Upper lobe of left lung (tissue), 6 donors: ENCODE measurements at regions not wholly inside any gene's neighbourhood (a gene's known extent, or its start where the extent isn't known, plus 50 kb on each side); places are given as distances from the start of the nearest gene placed in this dataset.

Source experiments
- ATAC-seq, 2 donors: fragments of 200-7000 bp; cut with Tn5 transposase; one replicate each; pipeline ENCODE4 v1.9.1; 2022; ENCODE audit warnings: mild to moderate bottlenecking in 2 of 2, moderate library complexity in 2 of 2; ENCODE audit not compliant: low FRiP score in 2 of 2
- DNase-seq, 2 donors: peaks; one replicate each; pipeline ENCODE4 v3.0.0-alpha.2; 2019 to 2020
- H3K27ac ChIP-seq, 4 donors: fragments of 200-600 bp; sonication (generic); one replicate each; pipeline ENCODE4 v1.5.1; 2016 to 2019
- H3K27me3 ChIP-seq, 4 donors: fragments of 200-600 bp; sonication (generic); one replicate each; pipeline ENCODE4 v1.5.1; 2017 to 2019
- H3K36me3 ChIP-seq, 4 donors: fragments of 200-600 bp; sonication (generic); one replicate each; pipeline ENCODE4 v1.5.1; 2016 to 2019
- H3K4me1 ChIP-seq, 4 donors: fragments of 200-600 bp; sonication (generic); one replicate each; pipeline ENCODE4 v1.5.1; 2018 to 2019
- H3K4me3 ChIP-seq, 4 donors: fragments of 200-600 bp; sonication (generic); one replicate each; pipeline ENCODE4 v1.5.1; 2017 to 2019; ENCODE audit warnings: mild to moderate bottlenecking in 2 of 4, moderate library complexity in 1 of 4
- H3K9me3 ChIP-seq, 4 donors: fragments of 200-600 bp; sonication (generic); one replicate each; pipeline ENCODE4 v1.5.1; 2018 to 2019
- EP300 ChIP-seq, 4 donors: sonication (generic); formaldehyde crosslinking; IDR thresholded peaks; one replicate each; pipeline ENCODE4 v1.5.1; 2017; ENCODE audit warnings: antibody characterized with exemption in 4 of 4, control low read depth in 2 of 4
- POLR2A ChIP-seq, 4 donors: fragments of 450-650 bp; IDR thresholded peaks; one replicate each; pipeline ENCODE4 v1.5.1; 2016 to 2017; ENCODE audit warnings: antibody characterized with exemption in 4 of 4, mild to moderate bottlenecking in 2 of 4
- POLR2AphosphoS5 ChIP-seq, 2 donors: sonication (generic); formaldehyde crosslinking; IDR thresholded peaks; one replicate each; pipeline ENCODE4 v1.5.1; 2017; ENCODE audit warnings: antibody characterized with exemption in 2 of 2
- WGBS, 2 donors: methylation state at CpG; one replicate each; pipeline ENCODE4 v1.1.5; 2017 to 2018; 5-methylcytosine and 5-hydroxymethylcytosine counted together
- TF ChIP-seq, protein P1 (sequence below), 6 experiments: fragments of 450-650 bp in 4 of 6; fragments of 200-600 bp in 2 of 6; sonication (generic) in 2 of 6; IDR thresholded peaks; one replicate each; pipeline ENCODE4 v1.5.1; 2016 to 2019; ENCODE audit warnings: antibody characterized with exemption in 6 of 6
- donor health status: DM: no; HTN: no; CAD: no; lungs with moderate emphysema.
- donor health status: DM: no; HTN: yes; CAD: no; lungs with severe emphysema.

DNA sequence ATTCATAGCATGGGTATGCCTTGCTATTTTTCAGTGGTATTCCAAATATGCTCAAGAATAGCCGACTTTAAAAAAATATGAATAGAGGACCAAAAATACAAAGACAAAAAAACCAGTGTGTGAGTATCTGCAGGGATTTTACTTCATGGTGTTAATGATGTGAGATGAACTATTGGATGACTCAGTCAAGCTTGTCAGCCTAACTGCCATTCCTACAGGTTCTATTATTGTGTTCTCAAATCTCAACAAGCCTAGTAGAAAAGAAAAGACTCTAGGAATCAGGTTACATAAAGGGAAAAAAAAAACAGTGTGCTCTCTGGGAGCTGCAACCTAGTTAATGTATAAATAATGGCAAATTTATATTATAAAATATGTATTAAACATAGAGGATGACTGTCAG lies 588.4 kb upstream of the BTBD3 start:
- Histone ChIP-seq H3K9me3 (no peaks in the 10 kb centered on the region), H3K27me3 (no peaks in the 10 kb centered on the region), H3K36me3 (no peaks in the 10 kb centered on the region), H3K27ac (no peak overlapping the region), H3K4me3 (no peak overlapping the region), H3K4me1 (no peaks in the 10 kb centered on the region)
- WGBS, 2 donors: 87% methylated on average over 1 of the region's 1 CpG
- ATAC-seq: no peak
- TF ChIP-seq POLR2A (IDR thresholded peaks at IDR 0.05) (no peak), EP300 (IDR thresholded peaks at IDR 0.05) (no peak)
- DNase-seq: no peak

DNA sequence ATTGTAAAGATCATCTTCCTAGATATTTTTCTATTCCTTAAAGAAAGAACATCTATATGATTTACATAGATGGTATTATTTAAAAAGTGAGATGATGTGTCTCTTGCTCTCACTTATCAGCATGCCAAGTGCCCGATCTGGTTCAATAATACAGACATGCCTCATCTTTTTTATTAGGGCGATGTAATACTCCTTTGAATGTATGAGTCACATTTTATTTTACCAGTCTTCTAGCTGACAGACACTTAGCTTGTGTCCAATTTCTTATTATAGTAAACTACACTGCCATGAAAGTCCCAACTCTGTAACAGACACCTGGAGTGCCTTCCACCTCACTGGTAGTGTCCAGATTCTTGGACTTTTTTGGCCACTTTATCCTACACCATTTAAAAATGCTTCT lies 586.6 kb upstream of the BTBD3 start:
- no peak for TF ChIP-seq EP300 (IDR thresholded peaks at IDR 0.05)
- no peak for TF ChIP-seq POLR2AphosphoS5 (IDR thresholded peaks at IDR 0.05)
- TF ChIP-seq, protein P1, sequence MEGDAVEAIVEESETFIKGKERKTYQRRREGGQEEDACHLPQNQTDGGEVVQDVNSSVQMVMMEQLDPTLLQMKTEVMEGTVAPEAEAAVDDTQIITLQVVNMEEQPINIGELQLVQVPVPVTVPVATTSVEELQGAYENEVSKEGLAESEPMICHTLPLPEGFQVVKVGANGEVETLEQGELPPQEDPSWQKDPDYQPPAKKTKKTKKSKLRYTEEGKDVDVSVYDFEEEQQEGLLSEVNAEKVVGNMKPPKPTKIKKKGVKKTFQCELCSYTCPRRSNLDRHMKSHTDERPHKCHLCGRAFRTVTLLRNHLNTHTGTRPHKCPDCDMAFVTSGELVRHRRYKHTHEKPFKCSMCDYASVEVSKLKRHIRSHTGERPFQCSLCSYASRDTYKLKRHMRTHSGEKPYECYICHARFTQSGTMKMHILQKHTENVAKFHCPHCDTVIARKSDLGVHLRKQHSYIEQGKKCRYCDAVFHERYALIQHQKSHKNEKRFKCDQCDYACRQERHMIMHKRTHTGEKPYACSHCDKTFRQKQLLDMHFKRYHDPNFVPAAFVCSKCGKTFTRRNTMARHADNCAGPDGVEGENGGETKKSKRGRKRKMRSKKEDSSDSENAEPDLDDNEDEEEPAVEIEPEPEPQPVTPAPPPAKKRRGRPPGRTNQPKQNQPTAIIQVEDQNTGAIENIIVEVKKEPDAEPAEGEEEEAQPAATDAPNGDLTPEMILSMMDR (IDR thresholded peaks at IDR 0.05): no peak
- no peak for TF ChIP-seq POLR2A (IDR thresholded peaks at IDR 0.05)
- Histone ChIP-seq H3K9me3 (no peaks in the 10 kb centered on the region), H3K27ac (no peak overlapping the region), H3K27me3 (no peaks in the 10 kb centered on the region), H3K36me3 (no peaks in the 10 kb centered on the region), H3K4me1 (no peaks in the 10 kb centered on the region), H3K4me3 (no peak overlapping the region)
- ATAC-seq (no peak), DNase-seq (no peak)
- WGBS, 2 donors: 90 to 95% methylated on average over 2 of the region's 2 CpGs

DNA sequence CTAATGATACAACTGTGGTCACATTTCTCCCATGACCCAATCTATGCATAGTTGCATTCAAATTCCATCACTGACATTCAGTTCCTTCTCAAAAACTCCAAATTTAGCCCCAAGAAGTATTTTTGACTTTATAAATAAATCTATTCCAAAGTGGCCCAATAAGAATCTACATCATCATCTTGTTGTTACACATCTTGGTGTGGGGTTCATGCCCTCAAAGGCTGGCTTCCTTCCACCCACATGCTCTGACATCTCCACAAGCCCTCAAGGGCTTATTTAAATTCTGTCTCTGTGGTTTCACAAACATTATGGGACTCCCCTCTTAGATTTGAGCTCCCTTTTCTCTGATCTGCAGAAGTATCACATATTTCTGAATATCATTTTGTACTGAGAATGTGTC lies 585.3 kb upstream of the BTBD3 start:
- ATAC-seq (no peak), DNase-seq (no peak)
- Histone ChIP-seq H3K4me1 (no peaks in the 10 kb centered on the region), H3K9me3 (no peaks in the 10 kb centered on the region), H3K27me3 (no peaks in the 10 kb centered on the region), H3K4me3 (no peak overlapping the region), H3K36me3 (no peaks in the 10 kb centered on the region), H3K27ac (no peak overlapping the region)
- TF ChIP-seq POLR2AphosphoS5 (IDR thresholded peaks at IDR 0.05) (no peak), POLR2A (IDR thresholded peaks at IDR 0.05) (no peak), EP300 (IDR thresholded peaks at IDR 0.05) (no peak)
- TF ChIP-seq, protein P1 (IDR thresholded peaks at IDR 0.05): no peak

DNA sequence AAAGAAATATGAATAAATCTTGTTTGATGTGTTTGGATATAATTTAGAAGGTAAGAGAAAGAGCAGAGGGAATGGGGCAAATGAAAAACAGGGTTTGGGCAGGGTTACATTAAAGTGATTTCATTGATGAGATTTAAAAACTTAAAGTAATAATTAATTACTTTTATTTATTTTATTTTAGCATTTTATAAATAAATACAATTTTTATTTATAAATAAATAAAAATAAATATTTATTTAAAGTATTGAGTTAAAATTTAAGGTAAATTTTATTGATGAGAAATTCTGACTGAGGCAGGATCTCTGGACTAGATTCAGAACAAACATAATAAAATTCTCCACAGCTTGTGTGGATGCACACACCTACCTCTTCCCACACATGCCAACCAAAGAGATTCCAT lies 584.1 kb upstream of the BTBD3 start:
- ATAC-seq (no peak), DNase-seq (no peak)
- TF ChIP-seq, protein P1 (IDR thresholded peaks at IDR 0.05): no peak
- no peak for TF ChIP-seq POLR2A (IDR thresholded peaks at IDR 0.05)
- TF ChIP-seq POLR2AphosphoS5 (IDR thresholded peaks at IDR 0.05): no peak
- TF ChIP-seq EP300 (IDR thresholded peaks at IDR 0.05): no peak

DNA sequence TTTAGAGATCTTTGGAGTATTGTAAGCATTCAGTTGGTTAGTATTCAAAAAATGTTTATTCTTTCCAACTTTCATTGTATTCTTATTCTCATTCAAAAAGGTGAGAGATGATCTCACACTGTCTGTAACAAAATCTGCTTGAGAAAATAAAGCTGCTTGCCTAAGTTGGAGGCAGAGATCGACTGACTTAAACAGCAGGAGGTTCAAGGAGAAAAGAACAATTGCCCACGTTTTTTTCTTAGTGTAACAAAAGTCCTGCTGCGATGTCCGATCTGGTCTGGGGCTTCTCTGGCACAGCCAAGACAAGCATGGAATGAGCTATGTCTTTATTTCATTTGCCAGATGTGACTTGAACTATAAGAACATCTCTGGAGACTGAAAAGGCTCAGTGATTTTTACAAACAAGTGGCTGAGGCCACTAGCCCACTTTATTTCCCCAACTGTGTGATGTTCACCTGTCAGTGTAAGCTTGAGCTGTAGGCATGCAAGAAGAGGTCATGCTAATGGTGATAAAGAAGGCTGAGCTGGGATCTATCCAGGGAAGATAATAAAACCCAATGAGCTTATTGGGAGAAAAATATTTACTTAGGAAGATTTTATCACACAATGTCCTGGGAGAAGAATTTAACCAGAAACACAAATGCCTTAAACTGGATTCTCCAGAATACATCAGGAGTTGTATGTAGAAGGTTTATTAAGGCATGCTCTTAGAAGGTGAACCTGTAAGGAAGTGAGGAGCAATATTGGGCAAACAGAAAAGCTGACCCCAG lies 580.1 kb upstream of the BTBD3 start:
- no peak for DNase-seq
- ATAC-seq: no peak
- no peak overlapping the region for H3K4me3 ChIP-seq
- no peaks in the 10 kb centered on the region for H3K9me3 ChIP-seq
- H3K27me3 ChIP-seq: no peaks in the 10 kb centered on the region
- TF ChIP-seq, protein P1 (IDR thresholded peaks at IDR 0.05): no peak
- no peak for TF ChIP-seq POLR2AphosphoS5 (IDR thresholded peaks at IDR 0.05)
- 54 to 64% methylated on average over 4 of the region's 4 CpGs for WGBS, 2 donors
- H3K4me1 ChIP-seq: no peaks in the 10 kb centered on the region
- no peaks in the 10 kb centered on the region for H3K36me3 ChIP-seq
- H3K27ac ChIP-seq: no peak overlapping the region

More for the DNA sequence above, 584.1 kb upstream of the BTBD3 start:
- no peaks in the 10 kb centered on the region for H3K36me3 ChIP-seq
- H3K27ac ChIP-seq: no peak overlapping the region
- no peaks in the 10 kb centered on the region for H3K27me3 ChIP-seq
- no peaks in the 10 kb centered on the region for H3K4me1 ChIP-seq
- H3K4me3 ChIP-seq: no peak overlapping the region
- H3K9me3 ChIP-seq: no peaks in the 10 kb centered on the region
